HEK293 (cell line): ENCODE measurements at regions not wholly inside any gene's neighbourhood (a gene's known extent, or its start where the extent isn't known, plus 50 kb on each side); places are given as distances from the start of the nearest gene placed in this dataset.
A peak's percentile ranks its signal among the peaks of the same experiment; 100 is the strongest.

Experiments used
- CTCF ChIA-PET: fragments of 350-600 bp; formaldehyde crosslinking; extraction: SDS; loops from one replicate; lab custom pipeline; 2021; ENCODE audit warnings: antibody characterized with exemption; lab: Yijun Ruan, JAX
- POLR2A ChIA-PET: fragments of 300-600 bp; formaldehyde crosslinking; extraction: SDS; loops from one replicate; lab custom pipeline; 2020; ENCODE audit warnings: antibody characterized with exemption, inconsistent platforms; lab: Yijun Ruan, JAX
- H3K27ac ChIP-seq: fragments of 200-500 bp; sonication (Bioruptor generic); 2 replicates; pipeline ENCODE4 v1.5.1; 2014; ENCODE audit warnings: low read depth, low read length, control low read depth, inconsistent platforms; ENCODE audit errors: extremely low read depth
- H3K36me3 ChIP-seq, 2 experiments: fragments of 200-500 bp in 1 of 2; sonication (Bioruptor generic) in 1 of 2; 1 replicate in 1 of 2; 2 replicates in 1 of 2; pipeline ENCODE4 v1.5.1; 2014 to 2017; ENCODE audit warnings: inconsistent platforms in 2 of 2, low read length in 2 of 2; ENCODE audit not compliant: control insufficient read depth in 2 of 2, insufficient read depth in 1 of 2
- H3K4me1 ChIP-seq: fragments of 200-500 bp; sonication (Bioruptor generic); 2 replicates; pipeline ENCODE4 v1.5.1; 2014; ENCODE audit warnings: mild to moderate bottlenecking, low read length, inconsistent platforms; ENCODE audit not compliant: control insufficient read depth, insufficient read depth
- H3K4me3 ChIP-seq: 2 replicates; pipeline ENCODE4 v1.5.1; 2011; ENCODE audit warnings: low read depth, mild to moderate bottlenecking, control low read depth, low read length, moderate library complexity
- H3K9me3 ChIP-seq: fragments of 200-500 bp; sonication (Bioruptor generic); 2 replicates; pipeline ENCODE4 v1.5.1; 2014; ENCODE audit warnings: low read depth, low read length, inconsistent platforms; ENCODE audit not compliant: control insufficient read depth, insufficient read depth
- FEZF1 ChIP-seq: fragments of 450-650 bp; formaldehyde crosslinking; IDR thresholded peaks from 2 replicates; pipeline ENCODE4 v1.5.1; 2016; ENCODE audit warnings: missing biosample characterization, missing genetic modification characterization
- IKZF3 ChIP-seq: fragments of 450-650 bp; IDR thresholded peaks from 2 replicates; pipeline ENCODE4 v1.5.0; 2018; ENCODE audit warnings: missing biosample characterization, mild to moderate bottlenecking, missing genetic modification characterization, moderate library complexity
- KLF16 ChIP-seq: fragments of 450-650 bp; formaldehyde crosslinking; IDR thresholded peaks from 2 replicates; pipeline ENCODE4 v1.5.1; 2017; ENCODE audit warnings: missing biosample characterization, missing genetic modification characterization
- MEIS1 ChIP-seq: sonication (generic); formaldehyde crosslinking; IDR thresholded peaks from 2 replicates; pipeline ENCODE4 v1.8.1; 2022; ENCODE audit warnings: missing genetic modification reagents, mild to moderate bottlenecking, borderline replicate concordance
- OSR2 ChIP-seq: fragments of 450-650 bp; formaldehyde crosslinking; IDR thresholded peaks from 2 replicates; pipeline ENCODE4 v1.5.1; 2016; ENCODE audit warnings: missing biosample characterization, missing genetic modification characterization
- PRDM6 ChIP-seq: fragments of 450-650 bp; formaldehyde crosslinking; IDR thresholded peaks from 2 replicates; pipeline ENCODE4 v1.5.1; 2017; ENCODE audit warnings: missing biosample characterization, missing genetic modification characterization
- SP7 ChIP-seq: fragments of 450-650 bp; formaldehyde crosslinking; IDR thresholded peaks from 2 replicates; pipeline ENCODE4 v1.5.1; 2016; ENCODE audit warnings: missing biosample characterization, missing genetic modification characterization
- ZNF175 ChIP-seq: fragments of 450-650 bp; formaldehyde crosslinking; IDR thresholded peaks from 2 replicates; pipeline ENCODE4 v1.5.1; 2016; ENCODE audit warnings: missing biosample characterization, missing genetic modification characterization
- ZNF18 ChIP-seq: fragments of 450-650 bp; formaldehyde crosslinking; IDR thresholded peaks from 2 replicates; pipeline ENCODE4 v1.5.1; 2016; ENCODE audit warnings: missing biosample characterization, missing genetic modification characterization
- ZNF214 ChIP-seq: fragments of 450-650 bp; formaldehyde crosslinking; IDR thresholded peaks from 2 replicates; pipeline ENCODE4 v1.5.1; 2017; ENCODE audit warnings: missing biosample characterization, mild to moderate bottlenecking, missing genetic modification characterization, borderline replicate concordance
- ZNF223 ChIP-seq: fragments of 450-650 bp; formaldehyde crosslinking; IDR thresholded peaks from 2 replicates; pipeline ENCODE4 v1.5.1; 2016; ENCODE audit warnings: missing biosample characterization, missing genetic modification characterization
- ZNF23 ChIP-seq: fragments of 450-650 bp; formaldehyde crosslinking; IDR thresholded peaks from 2 replicates; pipeline ENCODE4 v1.5.1; 2016; ENCODE audit warnings: missing biosample characterization, missing genetic modification characterization, borderline replicate concordance
- ZNF274 ChIP-seq, 2 experiments: fragments of 200-500 bp in 1 of 2; fragments of 450-650 bp in 1 of 2; sonication (Bioruptor generic) in 1 of 2; formaldehyde crosslinking in 1 of 2; IDR thresholded peaks; 2 replicates each; pipeline versions ENCODE4 v1.5.1 to v1.6.1; 2014 to 2016; ENCODE audit warnings: borderline replicate concordance in 1 of 2, inconsistent platforms in 1 of 2, low read length in 1 of 2, missing biosample characterization in 1 of 2, missing genetic modification characterization in 1 of 2
- ZNF354C ChIP-seq: fragments of 450-650 bp; formaldehyde crosslinking; IDR thresholded peaks from 2 replicates; pipeline ENCODE4 v1.5.1; 2016; ENCODE audit warnings: missing biosample characterization, missing genetic modification characterization, low read depth, borderline replicate concordance
- ZNF423 ChIP-seq: fragments of 450-650 bp; formaldehyde crosslinking; IDR thresholded peaks from 2 replicates; pipeline ENCODE4 v1.5.1; 2016; ENCODE audit warnings: missing biosample characterization, missing genetic modification characterization
- ZNF529 ChIP-seq: fragments of 450-650 bp; formaldehyde crosslinking; IDR thresholded peaks from 2 replicates; pipeline ENCODE4 v1.5.1; 2017; ENCODE audit warnings: missing genetic modification characterization, missing biosample characterization; ENCODE audit not compliant: insufficient replicate concordance
- ZNF544 ChIP-seq: fragments of 450-650 bp; formaldehyde crosslinking; IDR thresholded peaks from 2 replicates; pipeline ENCODE4 v1.5.0; 2017; ENCODE audit warnings: missing biosample characterization, missing genetic modification characterization
- ZNF624 ChIP-seq: fragments of 450-650 bp; formaldehyde crosslinking; IDR thresholded peaks from 2 replicates; pipeline ENCODE4 v1.5.1; 2017; ENCODE audit warnings: missing biosample characterization, missing genetic modification characterization
- ZNF629 ChIP-seq: fragments of 450-650 bp; formaldehyde crosslinking; IDR thresholded peaks from 2 replicates; pipeline ENCODE4 v1.5.1; 2017; ENCODE audit warnings: missing biosample characterization, missing genetic modification characterization
- ZNF777 ChIP-seq: fragments of 450-650 bp; formaldehyde crosslinking; IDR thresholded peaks from 2 replicates; pipeline ENCODE4 v1.5.1; 2017; ENCODE audit warnings: missing biosample characterization, missing genetic modification characterization, borderline replicate concordance
- ZNF843 ChIP-seq: fragments of 450-650 bp; formaldehyde crosslinking; IDR thresholded peaks from 2 replicates; pipeline ENCODE4 v1.5.1; 2016; ENCODE audit warnings: missing biosample characterization, missing genetic modification characterization
- TF ChIP-seq, protein P1 (sequence below): fragments of 450-650 bp; formaldehyde crosslinking; IDR thresholded peaks from 2 replicates; pipeline ENCODE4 v1.5.1; 2016; ENCODE audit warnings: missing biosample characterization, missing genetic modification characterization

GRCh38 chr11:123325533-123325932 lies 104.5 kb upstream of the GRAMD1B start:
- no peaks in the 10 kb centered on the region for H3K36me3 ChIP-seq
- no peak overlapping the region for H3K27ac ChIP-seq
- ChIA-PET POLR2A (no interaction called here), CTCF (no interaction called here)
- peak; percentile 70 for TF ChIP-seq OSR2
- no peak for TF ChIP-seq ZNF529 (tag by site-specific recombination)
- TF ChIP-seq FEZF1 (tag by site-specific recombination): peak; percentile 25; the same call in 1 of the 2 replicates
- TF ChIP-seq ZNF18 (tag by site-specific recombination): peak; percentile 89
- TF ChIP-seq ZNF274 (IDR thresholded peaks at IDR 0.05; ENCODE audit: low read length): no peak
- no peak for TF ChIP-seq ZNF274 (tag by site-specific recombination; IDR thresholded peaks at IDR 0.05; ENCODE audit: borderline replicate concordance)
- TF ChIP-seq ZNF629 (tag by site-specific recombination): 0 out of 2 replicates have a peak, but pooled peaks have one; percentile 27
- TF ChIP-seq PRDM6 (tag by site-specific recombination): peak; percentile 81
- TF ChIP-seq SP7: 0 out of 2 replicates have a peak, but pooled peaks have one; percentile 18
- TF ChIP-seq ZNF843 (tag by site-specific recombination): 0 out of 2 replicates have a peak, but pooled peaks have one; percentile 42
- peaks cover 10% of the 10 kb centered on the region; the same call in 1 of the 2 replicates for H3K4me1 ChIP-seq
- no peak overlapping the region for H3K4me3 ChIP-seq
- H3K9me3 ChIP-seq: no peaks in the 10 kb centered on the region

DNA sequence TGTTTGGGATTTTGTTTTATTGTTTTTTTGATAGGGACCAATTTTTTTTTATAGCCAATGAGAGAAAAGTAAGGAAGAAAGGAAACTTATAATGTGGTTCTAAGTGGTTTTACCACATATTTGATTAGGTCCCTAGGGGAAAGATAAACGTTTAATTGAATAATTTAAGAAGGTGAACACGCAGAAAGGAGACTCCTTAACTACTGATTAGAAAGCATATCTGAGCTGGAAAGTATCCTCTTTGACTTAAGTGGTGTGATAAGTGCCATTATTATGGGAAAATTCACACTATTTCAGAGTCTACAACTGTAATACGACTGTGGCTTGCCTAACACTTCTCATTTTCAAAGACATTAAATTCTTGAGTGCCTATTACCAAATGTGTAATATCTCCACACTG lies 106.5 kb upstream of the GRAMD1B start:
- Histone ChIP-seq H3K4me1 (peaks cover 7% of the 10 kb centered on the region; the same call in 1 of the 2 replicates), H3K36me3 (no peaks in the 10 kb centered on the region), H3K4me3 (no peak overlapping the region), H3K9me3 (no peaks in the 10 kb centered on the region), H3K27ac (no peak overlapping the region)
- ChIA-PET POLR2A (no interaction called here), CTCF (interaction anchor here (0.6 to 1.5 kb wide), 2 partner anchors 15 to 195 kb away, joined by 3 to 5 read pairs; no protein-coding TSS in a partner anchor)
- no peak for TF ChIP-seq ZNF223
- TF ChIP-seq ZNF214 (tag by site-specific recombination): no peak
- no peak for TF ChIP-seq IKZF3 (tag by site-specific recombination)
- peak; percentile 94 for TF ChIP-seq ZNF18 (tag by site-specific recombination)
- TF ChIP-seq ZNF175 (tag by site-specific recombination): no peak
- TF ChIP-seq ZNF23 (tag by site-specific recombination): no peak
- TF ChIP-seq MEIS1 (CRISPR knock-in tag): no peak
- TF ChIP-seq FEZF1 (tag by site-specific recombination): peak; percentile 32; the same call in 1 of the 2 replicates
- no peak for TF ChIP-seq ZNF624 (tag by site-specific recombination)
- no peak for TF ChIP-seq KLF16 (tag by site-specific recombination)
- TF ChIP-seq, protein P1, sequence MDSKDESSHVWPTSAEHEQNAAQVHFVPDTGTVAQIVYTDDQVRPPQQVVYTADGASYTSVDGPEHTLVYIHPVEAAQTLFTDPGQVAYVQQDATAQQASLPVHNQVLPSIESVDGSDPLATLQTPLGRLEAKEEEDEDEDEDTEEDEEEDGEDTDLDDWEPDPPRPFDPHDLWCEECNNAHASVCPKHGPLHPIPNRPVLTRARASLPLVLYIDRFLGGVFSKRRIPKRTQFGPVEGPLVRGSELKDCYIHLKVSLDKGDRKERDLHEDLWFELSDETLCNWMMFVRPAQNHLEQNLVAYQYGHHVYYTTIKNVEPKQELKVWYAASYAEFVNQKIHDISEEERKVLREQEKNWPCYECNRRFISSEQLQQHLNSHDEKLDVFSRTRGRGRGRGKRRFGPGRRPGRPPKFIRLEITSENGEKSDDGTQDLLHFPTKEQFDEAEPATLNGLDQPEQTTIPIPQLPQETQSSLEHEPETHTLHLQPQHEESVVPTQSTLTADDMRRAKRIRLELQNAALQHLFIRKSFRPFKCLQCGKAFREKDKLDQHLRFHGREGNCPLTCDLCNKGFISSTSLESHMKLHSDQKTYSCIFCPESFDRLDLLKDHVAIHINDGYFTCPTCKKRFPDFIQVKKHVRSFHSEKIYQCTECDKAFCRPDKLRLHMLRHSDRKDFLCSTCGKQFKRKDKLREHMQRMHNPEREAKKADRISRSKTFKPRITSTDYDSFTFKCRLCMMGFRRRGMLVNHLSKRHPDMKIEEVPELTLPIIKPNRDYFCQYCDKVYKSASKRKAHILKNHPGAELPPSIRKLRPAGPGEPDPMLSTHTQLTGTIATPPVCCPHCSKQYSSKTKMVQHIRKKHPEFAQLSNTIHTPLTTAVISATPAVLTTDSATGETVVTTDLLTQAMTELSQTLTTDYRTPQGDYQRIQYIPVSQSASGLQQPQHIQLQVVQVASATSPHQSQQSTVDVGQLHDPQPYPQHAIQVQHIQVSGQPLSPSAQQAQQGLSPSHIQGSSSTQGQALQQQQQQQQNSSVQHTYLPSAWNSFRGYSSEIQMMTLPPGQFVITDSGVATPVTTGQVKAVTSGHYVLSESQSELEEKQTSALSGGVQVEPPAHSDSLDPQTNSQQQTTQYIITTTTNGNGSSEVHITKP (tag by site-specific recombination): 0 out of 2 replicates have a peak, but pooled peaks have one; percentile 24
- TF ChIP-seq ZNF544 (tag by site-specific recombination): no peak
- no peak for TF ChIP-seq ZNF777 (tag by site-specific recombination)
- TF ChIP-seq ZNF423 (tag by site-specific recombination): no peak
- TF ChIP-seq PRDM6 (tag by site-specific recombination): peak; percentile 71
- TF ChIP-seq ZNF354C (tag by site-specific recombination): no peak
